ENCODE measurements at regions not wholly inside any gene's neighbourhood (a gene's known extent, or its start where the extent isn't known, plus 50 kb on each side); places are given as distances from the start of the nearest gene placed in this dataset.

GRCh38 chr2:14306268-14306861 is 326.2 kb upstream of the LRATD1 start:
- no peaks in the 10 kb centered on the region for H3K36me3 Mint-ChIP-seq (ENCODE audit: low read depth)
- H3K4me3 Mint-ChIP-seq: no peak overlapping the region
- no peaks in the 10 kb centered on the region for H3K4me1 Mint-ChIP-seq (ENCODE audit: low read depth)
- no peaks in the 10 kb centered on the region for H3K27me3 Mint-ChIP-seq
- no peak overlapping the region for H3K27ac Mint-ChIP-seq
- peaks cover 4% of the 10 kb centered on the region for H3K9me3 Mint-ChIP-seq

- Mint-ChIP-seq H3K27ac (no peak overlapping the region), H3K27me3 (peaks cover 3% of the 10 kb centered on the region), H3K4me3 (no peak overlapping the region), H3K9me3 (peaks cover 14% of the 10 kb centered on the region), H3K4me1 (ENCODE audit: low read depth) (no peaks in the 10 kb centered on the region), H3K36me3 (ENCODE audit: low read depth) (no peaks in the 10 kb centered on the region)
Observed at GRCh38 chr2:14313341-14313740, 319.2 kb upstream of the LRATD1 start.

DNA sequence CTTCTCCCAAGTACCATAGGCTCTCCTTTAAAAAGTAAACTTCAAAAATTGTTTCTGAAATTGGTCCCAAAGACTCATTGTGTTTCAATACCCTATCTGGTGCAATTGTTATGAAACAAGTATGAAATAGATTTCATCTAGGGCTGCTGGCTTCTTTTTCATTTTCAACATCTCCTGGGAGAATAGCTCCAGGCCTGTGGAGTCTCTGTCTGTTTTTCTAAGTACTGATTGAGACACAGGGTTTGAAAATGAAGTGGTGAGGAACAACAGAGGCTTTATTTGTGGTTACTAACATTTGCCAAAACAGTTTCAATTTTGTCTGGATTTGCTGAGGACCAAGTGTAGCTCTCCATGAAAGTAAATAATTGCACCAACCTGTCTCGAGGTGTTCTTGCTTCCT is 315.9 kb upstream of the LRATD1 start:
- no peak overlapping the region for H3K27ac Mint-ChIP-seq
- H3K4me3 Mint-ChIP-seq: no peak overlapping the region
- H3K9me3 Mint-ChIP-seq: peaks cover 26% of the 10 kb centered on the region
- peaks cover 3% of the 10 kb centered on the region for H3K27me3 Mint-ChIP-seq
- no peaks in the 10 kb centered on the region for H3K4me1 Mint-ChIP-seq (ENCODE audit: low read depth)
- no peaks in the 10 kb centered on the region for H3K36me3 Mint-ChIP-seq (ENCODE audit: low read depth)

- H3K27me3 Mint-ChIP-seq: no peaks in the 10 kb centered on the region
- no peaks in the 10 kb centered on the region for H3K4me1 Mint-ChIP-seq (ENCODE audit: low read depth)
- no peaks in the 10 kb centered on the region for H3K36me3 Mint-ChIP-seq (ENCODE audit: low read depth)
- H3K9me3 Mint-ChIP-seq: peaks cover 20% of the 10 kb centered on the region
- no peak overlapping the region for H3K27ac Mint-ChIP-seq
- no peak overlapping the region for H3K4me3 Mint-ChIP-seq
Observed at GRCh38 chr2:14321357-14321756, 311.2 kb upstream of the LRATD1 start.

GRCh38 chr2:14322306-14322705 is 310.2 kb upstream of the LRATD1 start:
- Mint-ChIP-seq H3K27me3 (no peaks in the 10 kb centered on the region), H3K9me3 (peaks cover 20% of the 10 kb centered on the region), H3K36me3 (ENCODE audit: low read depth) (no peaks in the 10 kb centered on the region), H3K4me1 (ENCODE audit: low read depth) (no peaks in the 10 kb centered on the region), H3K4me3 (no peak overlapping the region), H3K27ac (no peak overlapping the region)

DNA sequence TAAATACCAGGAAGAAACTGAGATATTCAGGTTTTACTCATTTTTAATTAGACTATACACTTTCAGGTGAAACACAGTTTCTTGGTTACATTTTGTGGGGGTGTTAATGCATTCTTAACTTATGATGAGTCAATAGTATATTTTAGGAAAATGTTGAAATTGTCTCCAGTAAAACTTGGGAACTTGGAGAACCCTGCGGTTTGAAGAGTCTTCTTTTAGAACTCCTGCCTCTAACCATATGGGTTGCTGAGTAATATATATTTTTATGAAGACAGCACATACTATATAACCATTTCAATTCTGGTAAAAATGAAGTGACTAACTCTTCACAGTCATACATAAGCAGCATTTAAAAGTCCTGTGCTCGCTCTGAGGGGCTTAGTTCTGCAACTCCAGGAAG is 308.2 kb upstream of the LRATD1 start:
- H3K4me1 Mint-ChIP-seq (ENCODE audit: low read depth): no peaks in the 10 kb centered on the region
- no peak overlapping the region for H3K4me3 Mint-ChIP-seq
- H3K9me3 Mint-ChIP-seq: peaks cover 14% of the 10 kb centered on the region
- H3K27me3 Mint-ChIP-seq: no peaks in the 10 kb centered on the region
- H3K36me3 Mint-ChIP-seq (ENCODE audit: low read depth): no peaks in the 10 kb centered on the region
- H3K27ac Mint-ChIP-seq: no peak overlapping the region

DNA sequence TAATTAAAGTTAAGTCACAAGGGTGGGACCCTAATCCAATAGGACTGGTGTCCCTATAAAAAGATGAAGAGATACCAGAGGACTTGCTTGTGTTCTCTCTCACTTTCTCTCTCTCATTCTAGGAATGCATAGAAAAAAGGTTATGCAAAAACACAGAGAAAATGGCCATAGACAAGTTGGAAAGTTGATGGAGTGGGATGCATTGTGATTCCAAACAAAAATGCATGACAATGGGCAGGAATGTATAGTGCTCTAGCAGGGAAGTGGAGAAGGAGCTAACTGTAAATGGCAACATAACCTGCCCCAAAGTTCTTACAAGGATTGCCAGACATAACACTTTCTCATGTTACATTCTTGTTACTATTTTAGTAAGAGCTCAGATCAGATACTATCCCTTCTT is 301.6 kb upstream of the LRATD1 start:
- Mint-ChIP-seq H3K4me3 (no peak overlapping the region), H3K36me3 (ENCODE audit: low read depth) (no peaks in the 10 kb centered on the region), H3K9me3 (peaks cover 4% of the 10 kb centered on the region), H3K27me3 (no peaks in the 10 kb centered on the region), H3K27ac (no peak overlapping the region), H3K4me1 (ENCODE audit: low read depth) (no peaks in the 10 kb centered on the region)

DNA sequence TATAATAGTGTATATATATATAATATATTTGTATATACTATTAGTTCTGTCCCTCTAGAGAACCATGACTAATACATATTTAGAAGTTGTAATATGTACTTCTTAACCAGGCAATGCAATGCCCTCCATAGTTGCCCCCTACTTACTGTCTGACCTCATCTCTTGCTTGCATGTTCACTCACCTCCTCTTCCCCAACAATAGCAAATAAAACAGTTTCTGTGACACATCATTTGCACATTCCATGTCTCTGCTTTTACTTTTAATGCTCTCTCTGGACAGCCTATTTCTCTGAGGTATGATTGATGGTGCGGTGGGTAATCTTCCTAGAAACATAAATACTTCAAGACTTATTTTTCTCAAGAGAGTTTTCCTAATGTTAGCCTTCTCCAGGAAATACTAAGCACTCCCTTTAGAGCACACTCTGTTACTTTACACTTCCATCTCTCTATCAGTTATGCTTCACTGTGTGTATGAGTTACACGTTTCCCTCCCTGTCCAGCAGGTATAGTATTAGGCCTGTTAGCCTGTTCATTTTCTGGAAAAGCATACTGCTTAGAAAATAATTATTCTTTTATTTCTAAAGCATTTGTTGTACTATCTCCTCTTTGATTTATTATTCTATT is 295.6 kb upstream of the LRATD1 start:
- no peaks in the 10 kb centered on the region for H3K4me1 Mint-ChIP-seq (ENCODE audit: low read depth)
- no peak overlapping the region for H3K27ac Mint-ChIP-seq
- no peaks in the 10 kb centered on the region for H3K36me3 Mint-ChIP-seq (ENCODE audit: low read depth)
- no peaks in the 10 kb centered on the region for H3K27me3 Mint-ChIP-seq
- H3K9me3 Mint-ChIP-seq: no peaks in the 10 kb centered on the region
- H3K4me3 Mint-ChIP-seq: no peak overlapping the region

DNA sequence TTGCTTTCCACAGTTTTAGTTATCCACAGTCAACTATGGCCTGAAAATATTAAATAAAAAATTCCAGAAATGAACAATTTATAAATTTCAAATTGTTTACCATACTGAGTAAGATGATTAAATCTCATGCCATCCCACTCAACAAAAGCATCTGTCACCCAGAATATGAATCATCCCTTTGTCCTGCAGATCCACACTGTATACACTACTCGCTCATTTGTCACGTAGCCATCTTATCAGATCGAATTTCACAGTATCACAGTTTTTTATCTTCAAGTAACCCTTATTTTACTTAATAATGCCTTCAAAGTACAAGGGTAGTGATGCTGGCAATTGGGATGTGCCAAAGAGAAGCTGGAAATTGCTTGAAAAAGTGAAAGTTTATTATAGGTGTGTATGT is 291.8 kb upstream of the LRATD1 start:
- H3K27ac Mint-ChIP-seq: no peak overlapping the region
- no peak overlapping the region for H3K4me3 Mint-ChIP-seq
- no peaks in the 10 kb centered on the region for H3K4me1 Mint-ChIP-seq (ENCODE audit: low read depth)
- H3K36me3 Mint-ChIP-seq (ENCODE audit: low read depth): no peaks in the 10 kb centered on the region
- H3K27me3 Mint-ChIP-seq: no peaks in the 10 kb centered on the region
- no peaks in the 10 kb centered on the region for H3K9me3 Mint-ChIP-seq

GRCh38 chr2:14342313-14342712 is 290.2 kb upstream of the LRATD1 start:
- Mint-ChIP-seq H3K27me3 (no peaks in the 10 kb centered on the region), H3K9me3 (no peaks in the 10 kb centered on the region), H3K4me1 (ENCODE audit: low read depth) (no peaks in the 10 kb centered on the region), H3K36me3 (ENCODE audit: low read depth) (no peaks in the 10 kb centered on the region), H3K27ac (no peak overlapping the region), H3K4me3 (no peak overlapping the region)

- no peak overlapping the region for H3K4me3 Mint-ChIP-seq
Observed at GRCh38 chr2:14344355-14344754, 288.2 kb upstream of the LRATD1 start.

DNA sequence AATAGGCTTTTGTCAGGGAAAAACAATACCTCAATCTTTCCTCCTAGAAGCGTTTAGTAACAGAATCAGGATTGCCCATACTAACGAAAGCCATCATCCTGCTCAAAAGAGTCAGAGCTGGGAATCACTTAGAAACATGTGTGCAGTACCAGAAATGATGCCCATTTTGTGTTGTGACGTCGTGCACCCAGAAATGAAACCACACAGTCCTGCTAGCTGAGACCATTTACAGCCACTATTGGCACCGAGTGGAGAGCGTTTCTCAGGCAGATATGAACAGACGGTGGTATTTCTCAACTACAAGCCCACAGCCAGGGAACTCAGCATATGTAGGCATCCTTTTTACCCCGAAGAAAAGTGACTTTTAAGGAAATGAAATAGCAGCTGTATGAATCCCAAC is 284.3 kb upstream of the LRATD1 start:
- H3K27me3 Mint-ChIP-seq: no peaks in the 10 kb centered on the region
- H3K4me1 Mint-ChIP-seq (ENCODE audit: low read depth): no peaks in the 10 kb centered on the region
- H3K4me3 Mint-ChIP-seq: no peak overlapping the region
- H3K9me3 Mint-ChIP-seq: peaks cover 4% of the 10 kb centered on the region
- no peaks in the 10 kb centered on the region for H3K36me3 Mint-ChIP-seq (ENCODE audit: low read depth)
- no peak overlapping the region for H3K27ac Mint-ChIP-seq

More at GRCh38 chr2:14344355-14344754, 288.2 kb upstream of the LRATD1 start:
- Mint-ChIP-seq H3K36me3 (ENCODE audit: low read depth) (no peaks in the 10 kb centered on the region), H3K9me3 (no peaks in the 10 kb centered on the region), H3K4me1 (ENCODE audit: low read depth) (no peaks in the 10 kb centered on the region), H3K27me3 (no peaks in the 10 kb centered on the region), H3K27ac (no peak overlapping the region)

DNA sequence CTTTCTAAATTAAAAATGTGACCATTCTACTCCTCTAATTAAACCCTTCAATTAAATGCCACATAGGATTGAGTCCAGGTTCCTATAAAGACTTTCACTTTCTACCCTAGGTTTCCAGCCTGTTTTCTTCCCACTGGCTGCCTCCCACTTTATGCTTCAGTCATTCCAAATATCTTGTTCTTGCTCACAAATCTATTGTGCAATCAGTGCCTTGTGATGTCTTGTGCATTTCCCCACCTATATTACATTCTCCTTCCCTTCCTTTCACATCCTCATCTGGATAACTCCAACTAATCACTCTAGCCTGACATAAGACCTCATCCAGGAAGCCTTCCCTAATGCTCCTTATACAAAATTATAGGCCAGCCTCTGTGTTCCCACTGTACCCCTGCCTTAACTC is 281.7 kb upstream of the LRATD1 start:
- H3K4me3 Mint-ChIP-seq: no peak overlapping the region
- no peaks in the 10 kb centered on the region for H3K27me3 Mint-ChIP-seq
- H3K27ac Mint-ChIP-seq: no peak overlapping the region
- no peaks in the 10 kb centered on the region for H3K36me3 Mint-ChIP-seq (ENCODE audit: low read depth)
- peaks cover 5% of the 10 kb centered on the region for H3K9me3 Mint-ChIP-seq
- H3K4me1 Mint-ChIP-seq (ENCODE audit: low read depth): no peaks in the 10 kb centered on the region

DNA sequence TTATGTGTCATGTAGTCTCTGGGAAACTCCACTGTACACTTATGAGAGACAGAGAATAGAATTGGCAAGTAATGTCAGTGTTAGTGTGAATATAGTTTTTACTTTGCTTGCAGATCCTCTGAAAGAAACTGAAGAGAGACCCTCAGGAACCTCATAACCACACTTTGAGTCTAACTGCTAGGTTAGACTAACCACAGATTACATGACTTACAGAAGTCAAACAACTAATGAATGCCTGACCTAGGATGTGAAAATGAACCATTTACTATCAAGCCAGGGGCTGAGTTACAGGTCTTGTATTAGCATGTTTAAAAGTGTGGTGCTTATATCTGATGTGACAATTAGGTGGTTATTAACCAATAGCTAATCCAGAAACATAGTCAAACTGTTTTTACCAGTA is 280.4 kb upstream of the LRATD1 start:
- no peaks in the 10 kb centered on the region for H3K36me3 Mint-ChIP-seq (ENCODE audit: low read depth)
- H3K27ac Mint-ChIP-seq: no peak overlapping the region
- H3K27me3 Mint-ChIP-seq: no peaks in the 10 kb centered on the region
- no peak overlapping the region for H3K4me3 Mint-ChIP-seq
- H3K4me1 Mint-ChIP-seq (ENCODE audit: low read depth): no peaks in the 10 kb centered on the region
- H3K9me3 Mint-ChIP-seq: peaks cover 8% of the 10 kb centered on the region

- Mint-ChIP-seq H3K27me3 (no peaks in the 10 kb centered on the region), H3K36me3 (ENCODE audit: low read depth) (no peaks in the 10 kb centered on the region), H3K9me3 (peaks cover 8% of the 10 kb centered on the region), H3K4me3 (no peak overlapping the region), H3K27ac (no peak overlapping the region), H3K4me1 (ENCODE audit: low read depth) (no peaks in the 10 kb centered on the region)
Observed at GRCh38 chr2:14354231-14354630, 278.3 kb upstream of the LRATD1 start.

- Mint-ChIP-seq H3K9me3 (peaks cover 4% of the 10 kb centered on the region), H3K4me3 (no peak overlapping the region), H3K4me1 (ENCODE audit: low read depth) (no peaks in the 10 kb centered on the region), H3K27ac (no peak overlapping the region), H3K27me3 (no peaks in the 10 kb centered on the region), H3K36me3 (ENCODE audit: low read depth) (no peaks in the 10 kb centered on the region)
Observed at GRCh38 chr2:14355102-14355501, 277.4 kb upstream of the LRATD1 start.

Measured in stimulated activated naive CD8-positive, alpha-beta T cell treated with anti-CD3 and anti-CD28 coated beads, Interleukin-15, Interleukin-2, amounts not matched to agents 100 ng/mL and 50 ng/mL, for 24 hours (primary cell).